HL-60 (cell line): ENCODE measurements at regions not wholly inside any gene's neighbourhood (a gene's known extent, or its start where the extent isn't known, plus 50 kb on each side); places are given as distances from the start of the nearest gene placed in this dataset.
"Not testable (repeated sequence)": the region's sequence is repeated elsewhere in the genome, so short reads cannot be mapped to it uniquely, and the experiment has no call there.

Source experiments
- DNase-seq, 2 experiments: peaks; one replicate each; pipeline ENCODE4 v3.0.0-alpha.2; 2010 to 2020; ENCODE audit warnings: low read depth in 1 of 2, low spot score in 1 of 2
- H3K27ac ChIP-seq: fragments of 250-450 bp; sonication (Bioruptor Pico); replicated peaks from 2 replicates; pipeline ENCODE4 v1.5.1; 2020; ENCODE audit warnings: mild to moderate bottlenecking, moderate library complexity
- H3K27me3 ChIP-seq: fragments of 250-450 bp; sonication (Bioruptor Pico); 2 replicates; pipeline ENCODE4 v1.5.1; 2021; ENCODE audit warnings: mild to moderate bottlenecking, moderate library complexity; ENCODE audit not compliant: insufficient read depth, poor library complexity, severe bottlenecking
- H3K4me3 ChIP-seq: replicated peaks from 2 replicates; pipeline ENCODE4 v1.5.1; 2011; ENCODE audit warnings: mild to moderate bottlenecking, control low read depth, low read length; ENCODE audit not compliant: insufficient read depth
- CTCF ChIP-seq: IDR thresholded peaks from one replicate; pipeline ENCODE4 v1.5.1; 2011; ENCODE audit warnings: low read length, control low read depth, inconsistent platforms; ENCODE audit not compliant: insufficient read depth
- GABPA ChIP-seq: IDR thresholded peaks from 2 replicates; pipeline ENCODE4 v1.6.1; 2012; ENCODE audit warnings: low read depth
- POLR2AphosphoS5 ChIP-seq: IDR thresholded peaks from 2 replicates; pipeline ENCODE4 v1.6.1; 2012; ENCODE audit warnings: low read depth
- REST ChIP-seq: IDR thresholded peaks from 2 replicates; pipeline ENCODE4 v1.6.1; 2012; ENCODE audit warnings: low read depth; ENCODE audit not compliant: insufficient replicate concordance
- SPI1 ChIP-seq: IDR thresholded peaks from 2 replicates; pipeline ENCODE4 v1.6.1; 2012; ENCODE audit warnings: low read depth, mild to moderate bottlenecking, borderline replicate concordance

GRCh38 chr13:50766695-50767094, 76.8 kb downstream of the DLEU7 start:
- Histone ChIP-seq H3K27ac (no peak overlapping the region), H3K4me3 (no peak overlapping the region), H3K27me3 (no peaks in the 10 kb centered on the region)
- TF ChIP-seq REST (no peak), GABPA (no peak), CTCF (no peak), SPI1 (no peak), POLR2AphosphoS5 (no peak)
- DNase-seq: no peak

- H3K4me3 ChIP-seq, H3K27me3 ChIP-seq, H3K27ac ChIP-seq, DNase-seq: not testable (repeated sequence)
Measured at GRCh38 chr13:50772881-50773280, 70.6 kb downstream of the DLEU7 start.
